ENCODE measurements at regions not wholly inside any gene's neighbourhood (a gene's known extent, or its start where the extent isn't known, plus 50 kb on each side); places are given as distances from the start of the nearest gene placed in this dataset.
"Not testable (repeated sequence)": the region's sequence is repeated elsewhere in the genome, so short reads cannot be mapped to it uniquely, and the experiment has no call there.

GRCh38 chr1:19024532-19024931, 68.1 kb upstream of the IFFO2 start:
- H3K27ac ChIP-seq (ENCODE audit: low read depth, low read length), result no peak overlapping the region
- no peak overlapping the region for H3K4me3 ChIP-seq (ENCODE audit: low read length)
- no peaks in the 10 kb centered on the region for H4K20me1 ChIP-seq (ENCODE audit: control insufficient read depth, insufficient read depth, low read depth, low read length)
- no peaks in the 10 kb centered on the region for H3K9me3 ChIP-seq (ENCODE audit: control insufficient read depth, insufficient read depth, low read length)
- H3K27me3 ChIP-seq (ENCODE audit: control insufficient read depth, low read length), result 0 out of 2 replicates have a peak, but pooled peaks cover 8% of the 10 kb centered on the region
- no peaks in the 10 kb centered on the region for H3F3A ChIP-seq (ENCODE audit: control insufficient read depth, insufficient read depth)
- H3K4me2 ChIP-seq (ENCODE audit: low read length), result no peak overlapping the region
- no peaks in the 10 kb centered on the region for H3K4me1 ChIP-seq (ENCODE audit: control insufficient read depth, low read length)
- no peaks in the 10 kb centered on the region for H3K9me2 ChIP-seq (replicated peaks; ENCODE audit: control insufficient read depth, low read length)
- no peaks in the 10 kb centered on the region for H3K36me3 ChIP-seq (ENCODE audit: control insufficient read depth, low read length)
- TF ChIP-seq CTCF (IDR thresholded peaks at IDR 0.05; ENCODE audit: low read depth, low read length, poor library complexity, severe bottlenecking) (no peak), EZH2phosphoT487 (IDR thresholded peaks at IDR 0.05; ENCODE audit: borderline replicate concordance, low read length) (no peak)
- no peaks in the 10 kb centered on the region for H3K79me2 ChIP-seq (ENCODE audit: control insufficient read depth, low read length)

DNA sequence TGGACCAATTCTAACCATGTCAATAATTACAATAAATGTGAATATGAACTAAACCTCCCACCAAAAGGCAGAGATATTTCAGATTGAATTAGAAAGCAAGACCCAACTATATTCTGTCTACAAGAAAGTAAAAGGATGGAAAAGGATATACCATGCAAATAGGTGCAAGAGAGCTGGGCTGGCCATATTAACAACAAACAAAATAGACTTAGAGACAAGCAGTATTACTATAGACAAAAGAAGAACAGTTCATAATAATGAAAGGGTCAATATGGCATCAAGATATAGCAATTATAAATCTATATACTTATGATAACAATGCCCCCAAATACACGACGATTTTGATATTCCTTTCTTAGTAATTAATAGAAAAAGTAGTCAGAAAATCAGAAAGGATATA, 67.3 kb upstream of the IFFO2 start:
- TF ChIP-seq EZH2phosphoT487 (IDR thresholded peaks at IDR 0.05; ENCODE audit: borderline replicate concordance, low read length), result no peak
- no peaks in the 10 kb centered on the region for H3K36me3 ChIP-seq (ENCODE audit: control insufficient read depth, low read length)
- H3K4me2 ChIP-seq (ENCODE audit: low read length), result no peak overlapping the region
- no peaks in the 10 kb centered on the region for H3K4me1 ChIP-seq (ENCODE audit: control insufficient read depth, low read length)
- no peaks in the 10 kb centered on the region for H3F3A ChIP-seq (ENCODE audit: control insufficient read depth, insufficient read depth)
- no peaks in the 10 kb centered on the region for H3K9me3 ChIP-seq (ENCODE audit: control insufficient read depth, insufficient read depth, low read length)
- no peak overlapping the region for H3K27ac ChIP-seq (ENCODE audit: low read depth, low read length)
- 0 out of 2 replicates have a peak, but pooled peaks cover 8% of the 10 kb centered on the region for H3K27me3 ChIP-seq (ENCODE audit: control insufficient read depth, low read length)
- H3K4me3 ChIP-seq (ENCODE audit: low read length), result no peak overlapping the region
- no peaks in the 10 kb centered on the region for H3K79me2 ChIP-seq (ENCODE audit: control insufficient read depth, low read length)
- no peaks in the 10 kb centered on the region for H3K9me2 ChIP-seq (replicated peaks; ENCODE audit: control insufficient read depth, low read length)
- H4K20me1 ChIP-seq (ENCODE audit: control insufficient read depth, insufficient read depth, low read depth, low read length), result no peaks in the 10 kb centered on the region

- Histone ChIP-seq H3K79me2 (ENCODE audit: control insufficient read depth, low read length) (no peaks in the 10 kb centered on the region), H3K4me1 (ENCODE audit: control insufficient read depth, low read length) (no peaks in the 10 kb centered on the region), H3K9me2 (replicated peaks; ENCODE audit: control insufficient read depth, low read length) (no peaks in the 10 kb centered on the region), H3K27me3 (ENCODE audit: control insufficient read depth, low read length) (0 out of 2 replicates have a peak, but pooled peaks cover 8% of the 10 kb centered on the region), H3K27ac (ENCODE audit: low read depth, low read length) (no peak overlapping the region), H4K20me1 (ENCODE audit: control insufficient read depth, insufficient read depth, low read depth, low read length) (no peaks in the 10 kb centered on the region), H3K4me2 (ENCODE audit: low read length) (no peak overlapping the region), H3K4me3 (ENCODE audit: low read length) (no peak overlapping the region), H3K9me3 (ENCODE audit: control insufficient read depth, insufficient read depth, low read length) (no peaks in the 10 kb centered on the region), H3K36me3 (ENCODE audit: control insufficient read depth, low read length) (no peaks in the 10 kb centered on the region), H3F3A (ENCODE audit: control insufficient read depth, insufficient read depth) (no peaks in the 10 kb centered on the region)
- no peak for TF ChIP-seq CTCF (IDR thresholded peaks at IDR 0.05; ENCODE audit: low read depth, low read length, poor library complexity, severe bottlenecking)
- TF ChIP-seq EZH2phosphoT487 (IDR thresholded peaks at IDR 0.05; ENCODE audit: borderline replicate concordance, low read length), result no peak
These were observed 65.4 kb upstream of the IFFO2 start for GRCh38 chr1:19021845-19022244.

DNA sequence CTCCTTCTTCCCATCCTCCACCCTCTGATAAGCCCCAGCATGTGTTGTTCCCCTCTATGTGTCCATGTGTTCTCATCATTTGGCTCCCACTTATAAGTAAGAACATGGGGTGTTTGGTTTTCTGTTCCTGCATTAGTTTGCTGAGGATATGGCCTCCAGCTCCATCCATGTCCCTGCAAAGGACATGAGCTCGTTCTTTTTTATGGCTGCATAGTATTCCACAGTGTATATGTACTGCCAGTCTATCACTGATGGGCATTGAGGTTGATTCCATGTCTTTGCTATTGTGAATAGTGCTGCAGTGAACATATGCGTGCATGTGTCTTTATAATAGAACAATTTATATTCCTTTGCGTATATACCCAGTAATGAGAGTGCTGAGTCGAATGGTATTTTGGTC, 62.8 kb upstream of the IFFO2 start:
- H3K27me3 ChIP-seq (ENCODE audit: control insufficient read depth, low read length), result peaks cover 10% of the 10 kb centered on the region

More for the DNA sequence above, 62.8 kb upstream of the IFFO2 start:
- H3K79me2 ChIP-seq (ENCODE audit: control insufficient read depth, low read length); H4K20me1 ChIP-seq (ENCODE audit: control insufficient read depth, insufficient read depth, low read depth, low read length); H3K4me2 ChIP-seq (ENCODE audit: low read length); H3K4me3 ChIP-seq (ENCODE audit: low read length); H3K4me1 ChIP-seq (ENCODE audit: control insufficient read depth, low read length); H3K36me3 ChIP-seq (ENCODE audit: control insufficient read depth, low read length); H3K9me2 ChIP-seq (replicated peaks; ENCODE audit: control insufficient read depth, low read length); H3K9me3 ChIP-seq (ENCODE audit: control insufficient read depth, insufficient read depth, low read length); H3F3A ChIP-seq (ENCODE audit: control insufficient read depth, insufficient read depth); H3K27ac ChIP-seq (ENCODE audit: low read depth, low read length): not testable (repeated sequence)

Measured in DOHH2 (cell line).